GM12872 (cell line): ENCODE measurements at regions not wholly inside any gene's neighbourhood (a gene's known extent, or its start where the extent isn't known, plus 50 kb on each side); places are given as distances from the start of the nearest gene placed in this dataset.

Source experiments
- TF ChIP-seq, protein P1 (sequence below): IDR thresholded peaks from 3 replicates; pipeline ENCODE4 v1.5.1; 2011; ENCODE audit warnings: low read depth, mild to moderate bottlenecking, low read length, moderate library complexity; ENCODE audit not compliant: insufficient read depth

DNA sequence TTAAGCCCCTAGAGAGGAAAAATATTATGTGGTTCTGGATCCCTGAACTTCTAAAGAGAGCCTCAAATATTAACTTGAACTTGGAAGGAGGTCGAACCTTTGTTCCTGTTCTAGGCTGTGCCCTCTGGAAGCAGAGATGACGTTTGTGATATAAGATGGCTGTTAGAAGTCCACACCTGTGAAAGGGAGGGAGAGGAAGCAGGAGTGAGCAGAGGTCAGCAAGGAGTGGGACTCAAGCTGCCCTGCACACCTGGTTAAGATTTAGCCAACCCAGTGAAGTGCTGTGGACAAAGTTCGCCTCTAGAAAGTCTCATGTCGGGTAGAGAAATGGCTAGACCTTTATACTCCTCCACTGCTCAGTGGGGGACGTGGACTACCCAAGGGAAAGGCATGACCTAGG is 566.2 kb downstream of the MID1IP1 start:
- TF ChIP-seq, protein P1, sequence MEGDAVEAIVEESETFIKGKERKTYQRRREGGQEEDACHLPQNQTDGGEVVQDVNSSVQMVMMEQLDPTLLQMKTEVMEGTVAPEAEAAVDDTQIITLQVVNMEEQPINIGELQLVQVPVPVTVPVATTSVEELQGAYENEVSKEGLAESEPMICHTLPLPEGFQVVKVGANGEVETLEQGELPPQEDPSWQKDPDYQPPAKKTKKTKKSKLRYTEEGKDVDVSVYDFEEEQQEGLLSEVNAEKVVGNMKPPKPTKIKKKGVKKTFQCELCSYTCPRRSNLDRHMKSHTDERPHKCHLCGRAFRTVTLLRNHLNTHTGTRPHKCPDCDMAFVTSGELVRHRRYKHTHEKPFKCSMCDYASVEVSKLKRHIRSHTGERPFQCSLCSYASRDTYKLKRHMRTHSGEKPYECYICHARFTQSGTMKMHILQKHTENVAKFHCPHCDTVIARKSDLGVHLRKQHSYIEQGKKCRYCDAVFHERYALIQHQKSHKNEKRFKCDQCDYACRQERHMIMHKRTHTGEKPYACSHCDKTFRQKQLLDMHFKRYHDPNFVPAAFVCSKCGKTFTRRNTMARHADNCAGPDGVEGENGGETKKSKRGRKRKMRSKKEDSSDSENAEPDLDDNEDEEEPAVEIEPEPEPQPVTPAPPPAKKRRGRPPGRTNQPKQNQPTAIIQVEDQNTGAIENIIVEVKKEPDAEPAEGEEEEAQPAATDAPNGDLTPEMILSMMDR = no peak

DNA sequence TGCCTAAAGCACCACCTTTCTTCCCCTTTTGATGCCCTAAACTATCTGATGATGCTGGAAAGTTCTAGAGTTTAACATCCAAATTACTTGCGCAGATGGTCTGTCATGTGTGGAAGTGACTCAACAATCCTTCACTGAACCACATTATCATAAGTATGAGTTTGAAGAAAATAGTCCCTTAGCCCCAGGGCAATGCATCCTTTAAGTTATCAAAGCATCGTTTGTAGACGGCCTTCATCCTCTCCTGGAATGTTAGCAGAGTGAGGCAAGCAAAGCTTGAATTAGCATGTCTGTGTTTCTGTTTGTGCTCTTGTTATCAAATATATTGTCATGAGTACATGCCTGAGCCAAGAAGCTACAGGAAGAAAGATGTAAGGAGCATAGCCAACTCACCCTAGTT is 570.9 kb downstream of the MID1IP1 start:
- TF ChIP-seq, protein P1 = no peak

DNA sequence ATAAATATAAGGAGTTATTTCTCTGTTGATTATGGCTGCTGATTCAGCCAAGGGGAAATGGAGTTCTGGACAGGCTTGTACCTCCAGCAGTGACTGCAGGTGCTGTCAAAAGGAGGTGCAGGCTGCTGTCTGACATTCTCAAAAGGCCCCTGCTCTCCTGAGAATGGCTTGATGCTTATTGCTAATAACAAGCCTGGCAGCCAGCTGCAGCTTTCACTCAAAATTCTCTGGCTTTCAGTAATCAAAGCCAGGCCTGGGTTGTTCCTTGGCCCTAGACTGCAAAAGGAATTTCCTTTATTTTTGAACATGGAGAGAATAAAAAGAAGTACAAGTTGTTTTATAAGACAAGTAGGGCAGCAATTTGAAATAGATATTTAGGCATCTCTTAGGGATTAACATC is 575.9 kb downstream of the MID1IP1 start:
- TF ChIP-seq, protein P1 = no peak

DNA sequence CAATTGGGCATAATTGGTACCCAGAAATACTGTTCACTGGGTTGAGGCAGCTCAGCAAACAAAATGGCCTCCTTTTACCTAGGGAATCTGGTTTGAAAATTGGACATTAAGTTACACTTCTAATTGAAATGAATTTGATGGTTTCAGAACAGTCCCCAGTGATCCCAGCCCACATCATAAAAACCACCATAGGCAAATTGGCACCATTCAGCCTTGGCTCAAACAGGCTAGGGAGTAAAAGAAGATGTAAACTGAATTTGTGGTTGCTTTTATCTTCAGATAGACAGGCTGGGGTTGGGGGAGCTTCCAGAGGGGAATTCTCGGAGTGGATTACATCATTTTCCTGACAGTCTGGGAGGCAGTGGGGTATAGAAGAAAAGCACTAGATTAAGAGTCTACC is 576.5 kb downstream of the MID1IP1 start:
- TF ChIP-seq, protein P1 = no peak

DNA sequence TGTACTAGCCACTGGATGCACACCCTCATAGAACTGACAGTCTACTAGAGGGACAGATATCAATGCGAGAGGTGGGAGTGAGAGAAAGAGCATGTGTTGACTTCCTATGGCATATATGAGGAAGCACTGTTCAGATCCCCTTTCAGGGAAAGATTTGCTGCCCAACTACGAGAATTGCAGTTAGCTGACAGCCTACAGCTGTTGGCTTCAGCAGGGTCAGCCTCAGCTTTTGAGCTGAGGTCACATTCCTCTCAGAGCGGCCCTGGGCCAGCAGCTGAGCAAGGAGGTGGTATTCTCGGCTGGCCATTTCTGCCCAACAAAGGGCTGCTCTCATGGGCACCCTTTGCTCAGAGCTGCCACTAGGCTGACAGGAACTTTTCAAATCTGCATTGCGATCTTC is 580.2 kb downstream of the MID1IP1 start:
- TF ChIP-seq, protein P1 = no peak

DNA sequence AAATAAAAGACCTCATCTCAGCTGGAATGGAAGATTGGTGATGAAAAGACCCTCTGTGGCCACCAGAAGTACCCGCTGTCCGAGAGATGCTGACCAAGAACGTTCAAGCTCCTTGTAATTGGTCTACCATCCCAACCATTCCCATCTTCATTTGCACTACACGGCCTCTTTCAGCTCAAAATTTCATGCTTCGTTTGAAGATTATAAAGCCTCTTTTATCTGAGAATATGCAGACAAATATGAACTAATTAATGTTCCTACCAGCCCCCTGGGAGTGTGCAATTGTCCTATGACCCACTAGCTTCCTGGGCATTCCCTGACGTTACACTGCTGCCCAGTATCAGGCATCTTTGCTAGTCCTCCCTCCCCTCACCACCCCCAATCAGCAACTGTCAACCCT is 583.7 kb downstream of the MID1IP1 start:
- TF ChIP-seq, protein P1 = no peak

DNA sequence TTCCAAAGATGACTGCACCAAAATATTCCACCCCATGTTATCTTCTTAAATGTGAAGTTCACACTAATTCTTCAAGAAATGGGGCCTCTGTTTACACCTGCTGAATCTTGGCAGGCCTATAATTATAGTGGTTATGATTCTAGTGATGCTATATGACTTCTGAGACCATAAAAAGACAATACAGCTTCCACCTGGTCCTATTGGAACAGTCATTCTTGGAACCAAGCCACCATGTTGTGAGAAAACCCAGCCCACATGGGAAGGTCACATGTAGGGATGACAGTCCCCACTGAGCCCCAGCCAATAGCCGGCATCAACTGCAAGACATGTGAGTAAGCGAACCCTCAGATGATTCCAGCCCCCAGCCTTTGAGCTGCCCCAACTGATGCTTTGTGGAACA is 587.5 kb downstream of the MID1IP1 start:
- TF ChIP-seq, protein P1 = no peak
